Panc1 (cell line): ENCODE measurements at regions not wholly inside any gene's neighbourhood (a gene's known extent, or its start where the extent isn't known, plus 50 kb on each side); places are given as distances from the start of the nearest gene placed in this dataset.

Experiments
- CTCF ChIP-seq: fragments of 450-650 bp; IDR thresholded peaks from 2 replicates; pipeline ENCODE4 v1.5.1; 2017; ENCODE audit warnings: mild to moderate bottlenecking
- POLR2AphosphoS5 ChIP-seq: IDR thresholded peaks from 2 replicates; pipeline ENCODE4 v1.6.1; 2012; ENCODE audit warnings: mild to moderate bottlenecking, low read depth, low read length, moderate library complexity

- TF ChIP-seq CTCF (no peak), POLR2AphosphoS5 (no peak)
These were observed 217.6 kb upstream of the CCDC150 start for GRCh38 chr2:196421880-196422279.
